Calu3 (cell line): ENCODE measurements at regions not wholly inside any gene's neighbourhood (a gene's known extent, or its start where the extent isn't known, plus 50 kb on each side); places are given as distances from the start of the nearest gene placed in this dataset.

Experiments used
- BruUV-seq: library from RNA; stranded (reverse); fragments of 400-500 nt; replicated peaks from 2 replicates; lab custom pipeline; 2021; lab: Mats Ljungman, UMichigan
- CTCF ChIA-PET: fragments of 300-600 bp; sonication (Branson Sonifier 250); formaldehyde crosslinking; loops from one replicate; lab custom pipeline; 2022; ENCODE audit warnings: antibody characterized with exemption; lab: Charles Lee
- DNase-seq: peaks from one replicate; pipeline ENCODE4 v3.0.0; 2022
- H3K27ac Mint-ChIP-seq: one replicate; pipeline ENCODE4 v1.8.0; 2022; ENCODE audit warnings: mixed read lengths; ENCODE audit not compliant: unreplicated experiment
- H3K27me3 Mint-ChIP-seq: one replicate; pipeline ENCODE4 v1.8.0; 2022; ENCODE audit warnings: mixed read lengths; ENCODE audit not compliant: unreplicated experiment
- H3K36me3 Mint-ChIP-seq: one replicate; pipeline ENCODE4 v1.8.0; 2022; ENCODE audit warnings: mild to moderate bottlenecking, moderate library complexity, mixed read lengths; ENCODE audit not compliant: insufficient read depth, unreplicated experiment
- H3K4me1 Mint-ChIP-seq: one replicate; pipeline ENCODE4 v1.8.0; 2022; ENCODE audit warnings: mild to moderate bottlenecking, low read depth, mixed read lengths; ENCODE audit not compliant: unreplicated experiment
- H3K4me3 Mint-ChIP-seq: one replicate; pipeline ENCODE4 v1.8.0; 2022; ENCODE audit warnings: mild to moderate bottlenecking, low read depth, moderate library complexity, mixed read lengths; ENCODE audit not compliant: unreplicated experiment
- H3K9me3 Mint-ChIP-seq: one replicate; pipeline ENCODE4 v1.8.0; 2022; ENCODE audit warnings: low read depth, mixed read lengths; ENCODE audit not compliant: unreplicated experiment
- CTCF ChIP-seq: fragments of 200-600 bp; IDR thresholded peaks from one replicate; pipeline ENCODE4 v1.8.0; 2022; ENCODE audit warnings: antibody characterized with exemption; ENCODE audit not compliant: unreplicated experiment
- intact Hi-C: fragments of 100-400 bp; cut with micrococcal nuclease; formaldehyde crosslinking; loops from one replicate; pipeline ENCODE4 v1.10.0; 2022; ENCODE audit not compliant: unreplicated experiment

GRCh38 chrX:2589186-2590020 lies 88.6 kb upstream of the DHRSX start:
- peaks cover 10% of the 10 kb centered on the region for H3K4me1 Mint-ChIP-seq
- no peaks in the 10 kb centered on the region for H3K36me3 Mint-ChIP-seq
- intact Hi-C loops: loop anchor here (5.0 to 10.0 kb wide), 3 partner anchors 205 to 942 kb away; no protein-coding TSS in a partner anchor
- TF ChIP-seq CTCF: no peak
- H3K27me3 Mint-ChIP-seq: peaks cover 9% of the 10 kb centered on the region
- H3K4me3 Mint-ChIP-seq: no peak overlapping the region
- CTCF ChIA-PET: no interaction called here
- BruUV-seq: no TSS peak
- no peaks in the 10 kb centered on the region for H3K9me3 Mint-ChIP-seq
- no peak overlapping the region for H3K27ac Mint-ChIP-seq
- DNase-seq: no peak

- H3K36me3 Mint-ChIP-seq: no peaks in the 10 kb centered on the region
- BruUV-seq: no TSS peak
Measured at GRCh38 chrX:2588049-2588448, 87.3 kb upstream of the DHRSX start.

GRCh38 chrX:2587146-2587545 lies 86.4 kb upstream of the DHRSX start:
- no peaks in the 10 kb centered on the region for H3K36me3 Mint-ChIP-seq
- TF ChIP-seq CTCF: no peak
- H3K27ac Mint-ChIP-seq: no peak overlapping the region
- H3K9me3 Mint-ChIP-seq: no peaks in the 10 kb centered on the region
- no TSS peak for BruUV-seq
- peaks cover 2% of the 10 kb centered on the region for H3K4me1 Mint-ChIP-seq
- intact Hi-C loops: no loop called here
- DNase-seq: no peak
- CTCF ChIA-PET: no interaction called here
- H3K4me3 Mint-ChIP-seq: no peak overlapping the region
- H3K27me3 Mint-ChIP-seq: peaks cover 11% of the 10 kb centered on the region

More at GRCh38 chrX:2588049-2588448, 87.3 kb upstream of the DHRSX start:
- peaks cover 10% of the 10 kb centered on the region for H3K4me1 Mint-ChIP-seq
- H3K4me3 Mint-ChIP-seq: no peak overlapping the region
- CTCF ChIA-PET: no interaction called here
- H3K27ac Mint-ChIP-seq: no peak overlapping the region
- intact Hi-C loops: no loop called here
- H3K9me3 Mint-ChIP-seq: no peaks in the 10 kb centered on the region
- peaks cover 11% of the 10 kb centered on the region for H3K27me3 Mint-ChIP-seq
- DNase-seq: no peak
- no peak for TF ChIP-seq CTCF

GRCh38 chrX:2585158-2585470 lies 84.3 kb upstream of the DHRSX start:
- Mint-ChIP-seq H3K27ac (no peak overlapping the region), H3K36me3 (no peaks in the 10 kb centered on the region), H3K27me3 (peaks cover 11% of the 10 kb centered on the region), H3K4me1 (no peaks in the 10 kb centered on the region), H3K4me3 (no peak overlapping the region), H3K9me3 (no peaks in the 10 kb centered on the region)
- intact Hi-C loops: no loop called here
- TF ChIP-seq CTCF: no peak
- BruUV-seq: no TSS peak
- DNase-seq: no peak
- CTCF ChIA-PET: no interaction called here
